CD4-positive, alpha-beta T cell (primary cell): ENCODE measurements at regions not wholly inside any gene's neighbourhood (a gene's known extent, or its start where the extent isn't known, plus 50 kb on each side); places are given as distances from the start of the nearest gene placed in this dataset.

Source experiments
- ATAC-seq: fragments of 200-7000 bp; cut with Tn5 transposase; one replicate; pipeline ENCODE4 v1.10.0; 2022; ENCODE audit warnings: mild to moderate bottlenecking; ENCODE audit not compliant: poor library complexity
- CTCF ChIA-PET: fragments of 350-600 bp; sonication (Branson Sonifier 250); formaldehyde crosslinking; loops from one replicate; lab custom pipeline; 2021; ENCODE audit warnings: antibody characterized with exemption, inconsistent platforms; lab: Charles Lee
- POLR2A ChIA-PET: fragments of 350-600 bp; sonication (Branson Sonifier 250); formaldehyde crosslinking; loops from one replicate; lab custom pipeline; 2021; ENCODE audit warnings: antibody characterized with exemption, inconsistent platforms; lab: Charles Lee
- DNase-seq, 14 experiments: peaks; one replicate each; pipeline ENCODE4 v3.0.0-alpha.2; 2013 to 2020; ENCODE audit warnings: mixed read lengths in 2 of 14
- H3K27ac ChIP-seq, 2 donors: one replicate each; pipeline versions ENCODE4 v1.5.1 to v1.7.0; 2013; ENCODE audit warnings: low read length in 2 of 2, low read depth in 1 of 2, mild to moderate bottlenecking in 1 of 2
- H3K27me3 ChIP-seq, 2 experiments: 1 replicate in 1 of 2; 2 replicates in 1 of 2; pipeline versions ENCODE4 v1.6.1 to v1.7.0; 2013; ENCODE audit warnings: low read length in 2 of 2, control low read depth in 1 of 2, mild to moderate bottlenecking in 1 of 2, moderate library complexity in 1 of 2; ENCODE audit not compliant: insufficient read depth in 2 of 2, control insufficient read depth in 1 of 2
- H3K36me3 ChIP-seq: one replicate; pipeline ENCODE4 v1.6.1; 2013; ENCODE audit warnings: low read length, control low read depth; ENCODE audit not compliant: insufficient read depth
- H3K4me1 ChIP-seq: one replicate; pipeline ENCODE4 v1.6.1; 2013; ENCODE audit warnings: low read length, control low read depth; ENCODE audit not compliant: insufficient read depth
- H3K4me3 ChIP-seq: one replicate; pipeline ENCODE4 v1.5.1; 2013; ENCODE audit warnings: mild to moderate bottlenecking, low read length, moderate library complexity
- H3K9me3 ChIP-seq, 2 experiments: 1 replicate in 1 of 2; 2 replicates in 1 of 2; pipeline versions ENCODE4 v1.6.1 to v1.7.0; 2013; ENCODE audit warnings: low read length in 2 of 2, mild to moderate bottlenecking in 2 of 2, control low read depth in 1 of 2, moderate library complexity in 1 of 2; ENCODE audit not compliant: control insufficient read depth in 1 of 2, insufficient read depth in 1 of 2
- H3K27ac Mint-ChIP-seq: one replicate; pipeline ENCODE4 v1.8.0; 2020; ENCODE audit warnings: mixed read lengths
- H3K27me3 Mint-ChIP-seq: one replicate; pipeline ENCODE4 v1.8.0; 2021; ENCODE audit warnings: mixed read lengths
- H3K36me3 Mint-ChIP-seq: one replicate; pipeline ENCODE4 v1.8.0; 2021; ENCODE audit warnings: low read depth, mixed read lengths
- H3K4me1 Mint-ChIP-seq: one replicate; pipeline ENCODE4 v1.8.0; 2021; ENCODE audit warnings: low read depth, mixed read lengths
- H3K4me3 Mint-ChIP-seq: one replicate; pipeline ENCODE4 v1.8.0; 2020; ENCODE audit warnings: mild to moderate bottlenecking, mixed read lengths
- H3K9me3 Mint-ChIP-seq: one replicate; pipeline ENCODE4 v1.8.0; 2020; ENCODE audit warnings: mixed read lengths
- CTCF ChIP-seq: fragments of 200-600 bp; IDR thresholded peaks from one replicate; pipeline ENCODE4 v1.8.0; 2022; ENCODE audit warnings: antibody characterized with exemption, mild to moderate bottlenecking
- intact Hi-C, 2 experiments: fragments of 100-400 bp; cut with DNase I in 1 of 2; cut with micrococcal nuclease in 1 of 2; formaldehyde crosslinking; loops; one replicate each; pipeline versions ENCODE4 v1.15.1 to v1.9.0; 2023 to 2025; cut with DNase I, micrococcal nuclease

DNA sequence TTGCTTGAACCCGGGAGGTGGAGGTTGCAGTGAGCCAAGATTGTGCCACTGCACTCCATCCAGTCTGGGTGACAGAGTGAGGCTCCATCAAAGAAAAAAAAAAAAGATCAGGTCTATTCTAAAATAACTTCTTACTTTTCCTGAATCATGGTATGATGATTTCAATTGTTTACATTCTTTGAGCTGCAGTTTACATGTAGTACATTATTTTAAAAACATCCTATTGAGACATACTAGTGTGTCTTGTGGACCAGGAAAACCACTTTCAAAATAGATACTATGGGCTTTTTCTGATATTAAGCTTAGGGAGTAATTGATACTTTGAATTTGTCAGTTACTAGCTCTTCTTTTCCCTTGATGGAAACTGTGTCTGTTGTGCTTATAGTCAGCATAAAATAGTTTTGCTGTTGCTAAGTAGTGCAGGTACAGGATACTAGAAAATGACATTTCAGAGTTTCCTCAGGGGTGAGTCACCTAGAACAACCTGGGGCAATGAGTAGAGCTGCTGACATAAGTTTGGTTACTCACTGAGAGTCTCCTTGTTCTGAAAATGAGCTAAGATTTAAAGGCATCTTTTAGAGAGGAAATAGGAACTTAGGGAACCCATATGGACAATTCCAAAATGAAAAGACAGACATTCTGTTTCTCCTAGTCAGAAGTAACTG, 53.2 kb upstream of the C4orf54 start:
- Histone ChIP-seq H3K27ac (no peak overlapping the region), H3K36me3 (no peaks in the 10 kb centered on the region), H3K27me3 (no peaks in the 10 kb centered on the region), H3K4me1 (no peaks in the 10 kb centered on the region), H3K4me3 (no peak overlapping the region), H3K9me3 (no peaks in the 10 kb centered on the region)
- intact Hi-C loops: no loop called here
- Mint-ChIP-seq H3K4me3 (no peak overlapping the region), H3K36me3 (no peaks in the 10 kb centered on the region), H3K27me3 (peaks cover 3% of the 10 kb centered on the region), H3K9me3 (no peaks in the 10 kb centered on the region), H3K4me1 (no peaks in the 10 kb centered on the region), H3K27ac (no peak overlapping the region)
- POLR2A ChIA-PET: no interaction called here
- ATAC-seq (no peak), DNase-seq (no peak)
- no peak for TF ChIP-seq CTCF
- CTCF ChIA-PET: interaction anchor here (1.5 kb wide), 1 partner anchor 16 kb away, joined by 4 read pairs; no protein-coding TSS in a partner anchor

- ChIA-PET POLR2A (no interaction called here), CTCF (no interaction called here)
- H3K9me3 ChIP-seq: no peaks in the 10 kb centered on the region
- ATAC-seq: no peak
- no peak overlapping the region for H3K27ac ChIP-seq
- H3K4me3 Mint-ChIP-seq: no peak overlapping the region
- no peak for TF ChIP-seq CTCF
- H3K4me1 Mint-ChIP-seq: no peaks in the 10 kb centered on the region
- no peak for DNase-seq
- H3K4me1 ChIP-seq: no peaks in the 10 kb centered on the region
- H3K36me3 Mint-ChIP-seq: no peaks in the 10 kb centered on the region
- intact Hi-C loops: no loop called here
- H3K27me3 Mint-ChIP-seq: peaks cover 7% of the 10 kb centered on the region
- H3K9me3 Mint-ChIP-seq: no peaks in the 10 kb centered on the region
- no peaks in the 10 kb centered on the region for H3K36me3 ChIP-seq
- H3K4me3 ChIP-seq: no peak overlapping the region
- no peaks in the 10 kb centered on the region for H3K27me3 ChIP-seq
- no peak overlapping the region for H3K27ac Mint-ChIP-seq
These were observed 52.4 kb upstream of the C4orf54 start for GRCh38 chr4:99710020-99710419.

- ChIA-PET CTCF (no interaction called here), POLR2A (no interaction called here)
- no peak for ATAC-seq
- H3K4me3 ChIP-seq: no peak overlapping the region
- H3K4me3 Mint-ChIP-seq: no peak overlapping the region
- H3K27ac ChIP-seq: no peak overlapping the region
- intact Hi-C loops: no loop called here
- no peak for TF ChIP-seq CTCF
- H3K9me3 Mint-ChIP-seq: no peaks in the 10 kb centered on the region
- H3K27me3 Mint-ChIP-seq: peaks cover 19% of the 10 kb centered on the region
- H3K4me1 Mint-ChIP-seq: no peaks in the 10 kb centered on the region
- H3K36me3 ChIP-seq: no peaks in the 10 kb centered on the region
- DNase-seq: no peak
- no peaks in the 10 kb centered on the region for H3K36me3 Mint-ChIP-seq
- H3K27me3 ChIP-seq: no peaks in the 10 kb centered on the region
- H3K9me3 ChIP-seq: no peaks in the 10 kb centered on the region
- no peaks in the 10 kb centered on the region for H3K4me1 ChIP-seq
- H3K27ac Mint-ChIP-seq: no peak overlapping the region
These were observed 50.9 kb upstream of the C4orf54 start for GRCh38 chr4:99708551-99708950.
